Esophagus muscularis mucosa (tissue), 4 donors: ENCODE measurements at regions not wholly inside any gene's neighbourhood (a gene's known extent, or its start where the extent isn't known, plus 50 kb on each side); places are given as distances from the start of the nearest gene placed in this dataset.

ENCODE experiments used
- DNase-seq: peaks from one replicate; pipeline ENCODE4 v3.0.0-alpha.2; 2017; ENCODE audit errors: extremely low spot score
- H3K27ac ChIP-seq, 4 donors: fragments of 200-600 bp; sonication (generic); replicated peaks in 1 of 4; 1 replicate in 3 of 4; 2 replicates in 1 of 4; pipeline ENCODE4 v1.5.1; 2016 to 2019; ENCODE audit warnings: mild to moderate bottlenecking in 1 of 4
- H3K27me3 ChIP-seq, 4 donors: fragments of 200-600 bp; sonication (generic); one replicate each; pipeline versions ENCODE4 v1.5.1 to v1.6.0; 2016 to 2019
- H3K36me3 ChIP-seq, 4 donors: fragments of 200-600 bp; sonication (generic); one replicate each; pipeline ENCODE4 v1.5.1; 2016 to 2019
- H3K4me1 ChIP-seq, 4 donors: fragments of 200-600 bp; sonication (generic); one replicate each; pipeline ENCODE4 v1.5.1; 2016 to 2019
- H3K4me3 ChIP-seq, 4 donors: fragments of 200-600 bp; sonication (generic); 1 replicate in 2 of 4; 2 replicates in 2 of 4; pipeline ENCODE4 v1.5.1; 2016 to 2019; ENCODE audit warnings: mild to moderate bottlenecking in 4 of 4, moderate library complexity in 1 of 4
- H3K9me3 ChIP-seq, 4 donors: fragments of 200-600 bp; sonication (generic); 1 replicate in 3 of 4; 2 replicates in 1 of 4; pipeline ENCODE4 v1.5.1; 2016 to 2019
- EP300 ChIP-seq: sonication (generic); formaldehyde crosslinking; IDR thresholded peaks from one replicate; pipeline ENCODE4 v1.6.1; 2017; ENCODE audit warnings: antibody characterized with exemption
- POLR2A ChIP-seq: fragments of 450-650 bp; IDR thresholded peaks from one replicate; pipeline ENCODE4 v1.6.1; 2017; ENCODE audit warnings: antibody characterized with exemption, moderate library complexity, mild to moderate bottlenecking, low read depth
- POLR2AphosphoS5 ChIP-seq, 2 donors: sonication (generic); formaldehyde crosslinking; IDR thresholded peaks; one replicate each; pipeline ENCODE4 v1.6.1; 2017; ENCODE audit warnings: antibody characterized with exemption in 2 of 2
- WGBS: methylation state at CpG from one replicate; pipeline ENCODE4 v1.1.5; 2018; 5-methylcytosine and 5-hydroxymethylcytosine counted together
- intact Hi-C: fragments of 100-400 bp; cut with DNase I; formaldehyde crosslinking; loops from one replicate; pipeline ENCODE4 v1.15.1; 2023
- TF ChIP-seq, protein P1 (sequence below), 3 experiments: fragments of 200-600 bp in 2 of 3; fragments of 450-650 bp in 1 of 3; sonication (generic) in 2 of 3; IDR thresholded peaks; one replicate each; pipeline ENCODE4 v1.5.1; 2017 to 2019; ENCODE audit warnings: antibody characterized with exemption in 3 of 3, mild to moderate bottlenecking in 2 of 3, moderate library complexity in 1 of 3

GRCh38 chr10:42953684-42954674 is 122.9 kb upstream of the RET start:
- Histone ChIP-seq H3K9me3 (no peaks in the 10 kb centered on the region), H3K27ac (no peak overlapping the region), H3K4me3 (no peak overlapping the region), H3K36me3 (no peaks in the 10 kb centered on the region), H3K4me1 (peaks cover 7 to 15% (median 13%) of the 10 kb centered on the region in 4 donors), H3K27me3 (peaks cover 0 to 29% (median 7%) of the 10 kb centered on the region in 4 donors)
- WGBS: 86% methylated on average over 11 of the region's 20 CpGs
- no peak for TF ChIP-seq POLR2A
- no peak for TF ChIP-seq EP300
- TF ChIP-seq, protein P1, sequence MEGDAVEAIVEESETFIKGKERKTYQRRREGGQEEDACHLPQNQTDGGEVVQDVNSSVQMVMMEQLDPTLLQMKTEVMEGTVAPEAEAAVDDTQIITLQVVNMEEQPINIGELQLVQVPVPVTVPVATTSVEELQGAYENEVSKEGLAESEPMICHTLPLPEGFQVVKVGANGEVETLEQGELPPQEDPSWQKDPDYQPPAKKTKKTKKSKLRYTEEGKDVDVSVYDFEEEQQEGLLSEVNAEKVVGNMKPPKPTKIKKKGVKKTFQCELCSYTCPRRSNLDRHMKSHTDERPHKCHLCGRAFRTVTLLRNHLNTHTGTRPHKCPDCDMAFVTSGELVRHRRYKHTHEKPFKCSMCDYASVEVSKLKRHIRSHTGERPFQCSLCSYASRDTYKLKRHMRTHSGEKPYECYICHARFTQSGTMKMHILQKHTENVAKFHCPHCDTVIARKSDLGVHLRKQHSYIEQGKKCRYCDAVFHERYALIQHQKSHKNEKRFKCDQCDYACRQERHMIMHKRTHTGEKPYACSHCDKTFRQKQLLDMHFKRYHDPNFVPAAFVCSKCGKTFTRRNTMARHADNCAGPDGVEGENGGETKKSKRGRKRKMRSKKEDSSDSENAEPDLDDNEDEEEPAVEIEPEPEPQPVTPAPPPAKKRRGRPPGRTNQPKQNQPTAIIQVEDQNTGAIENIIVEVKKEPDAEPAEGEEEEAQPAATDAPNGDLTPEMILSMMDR (IDR thresholded peaks at IDR 0.05): no peak
- no peak for TF ChIP-seq POLR2AphosphoS5 (IDR thresholded peaks at IDR 0.05)
- peak; percentile 83 for DNase-seq
- intact Hi-C loops: no loop called here

DNA sequence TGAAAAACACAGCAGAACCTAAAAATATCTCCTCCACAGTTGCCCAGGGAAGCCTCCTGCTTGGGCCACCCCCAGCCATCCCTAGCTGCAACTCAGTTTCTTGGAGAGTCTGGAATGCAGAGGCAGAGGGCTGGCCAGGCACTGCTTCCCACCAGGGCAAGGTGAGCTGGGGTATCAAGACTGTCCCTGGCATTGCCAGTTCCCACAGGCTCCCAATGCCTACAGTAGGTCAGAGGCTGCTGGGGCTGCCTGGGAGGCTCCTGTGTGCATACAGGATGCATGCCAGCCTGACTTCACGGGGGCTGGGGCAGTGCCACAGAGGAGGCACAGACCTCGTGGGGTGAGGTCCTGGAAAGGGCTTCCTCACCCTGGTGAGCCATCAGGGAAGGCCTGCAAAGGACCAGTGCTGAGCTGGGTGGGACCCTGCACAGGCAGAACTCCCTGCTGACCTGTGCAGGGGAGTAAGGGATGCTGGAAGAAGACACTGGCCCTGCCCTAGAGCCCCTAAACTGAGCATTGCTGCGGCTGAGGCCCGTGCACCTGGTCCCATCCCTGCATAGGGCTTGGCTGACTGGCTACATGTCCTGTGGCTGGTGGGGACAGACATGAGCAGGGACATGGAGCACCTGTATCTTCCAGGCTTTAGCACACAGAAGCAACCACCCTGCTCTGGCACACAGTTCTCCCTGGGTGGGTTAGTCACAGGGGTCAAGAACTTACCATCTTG is 121.9 kb upstream of the RET start:
- peak; percentile 90 for DNase-seq
- intact Hi-C loops: no loop called here
- TF ChIP-seq EP300 (no peak), POLR2A (no peak), POLR2AphosphoS5 (IDR thresholded peaks at IDR 0.05) (no peak)
- TF ChIP-seq, protein P1 (IDR thresholded peaks at IDR 0.05): no peak

GRCh38 chr10:42955493-42955889 is 121.4 kb upstream of the RET start:
- Histone ChIP-seq H3K4me1 (peaks cover 10 to 15% (median 13%) of the 10 kb centered on the region in 4 donors), H3K27ac (no peak overlapping the region), H3K27me3 (peaks cover 0 to 20% (median 7%) of the 10 kb centered on the region in 4 donors), H3K36me3 (no peaks in the 10 kb centered on the region), H3K9me3 (no peaks in the 10 kb centered on the region), H3K4me3 (no peak overlapping the region)
- TF ChIP-seq, protein P1 (IDR thresholded peaks at IDR 0.05): no peak
- no peak for TF ChIP-seq POLR2A
- TF ChIP-seq EP300: no peak
- no peak for TF ChIP-seq POLR2AphosphoS5 (IDR thresholded peaks at IDR 0.05)
- 100% methylated on average over 3 of the region's 3 CpGs for WGBS
- intact Hi-C loops: no loop called here
- DNase-seq: no peak

More for the DNA sequence above, 121.9 kb upstream of the RET start:
- H3K4me3 ChIP-seq: no peak overlapping the region
- H3K4me1 ChIP-seq: peaks cover 7 to 15% (median 13%) of the 10 kb centered on the region in 4 donors
- H3K9me3 ChIP-seq: no peaks in the 10 kb centered on the region
- H3K27me3 ChIP-seq: peaks cover 0 to 25% (median 7%) of the 10 kb centered on the region in 4 donors
- H3K27ac ChIP-seq: no peak overlapping the region
- 88% methylated on average over 2 of the region's 4 CpGs for WGBS
- H3K36me3 ChIP-seq: no peaks in the 10 kb centered on the region

GRCh38 chr10:42956045-42956444 is 120.8 kb upstream of the RET start:
- 83% methylated on average over 3 of the region's 3 CpGs for WGBS
- peak; percentile 80 for DNase-seq
- no peak overlapping the region for H3K27ac ChIP-seq
- H3K9me3 ChIP-seq: no peaks in the 10 kb centered on the region
- peaks cover 0 to 15% (median 5%) of the 10 kb centered on the region in 4 donors for H3K27me3 ChIP-seq
- intact Hi-C loops: no loop called here
- TF ChIP-seq POLR2AphosphoS5 (IDR thresholded peaks at IDR 0.05): no peak
- TF ChIP-seq, protein P1 (IDR thresholded peaks at IDR 0.05): no peak
- TF ChIP-seq EP300: no peak
- TF ChIP-seq POLR2A: no peak
- peaks cover 10 to 14% (median 14%) of the 10 kb centered on the region in 4 donors for H3K4me1 ChIP-seq
- H3K36me3 ChIP-seq: no peaks in the 10 kb centered on the region
- H3K4me3 ChIP-seq: no peak overlapping the region
